HK-2 (cell line): ENCODE measurements at regions not wholly inside any gene's neighbourhood (a gene's known extent, or its start where the extent isn't known, plus 50 kb on each side); places are given as distances from the start of the nearest gene placed in this dataset.
"Not testable (repeated sequence)": the region's sequence is repeated elsewhere in the genome, so short reads cannot be mapped to it uniquely, and the experiment has no call there.

Source experiments
- DNase-seq: peaks from one replicate; pipeline ENCODE4 v3.0.0-alpha.2; 2018; ENCODE audit not compliant: unreplicated experiment

DNA sequence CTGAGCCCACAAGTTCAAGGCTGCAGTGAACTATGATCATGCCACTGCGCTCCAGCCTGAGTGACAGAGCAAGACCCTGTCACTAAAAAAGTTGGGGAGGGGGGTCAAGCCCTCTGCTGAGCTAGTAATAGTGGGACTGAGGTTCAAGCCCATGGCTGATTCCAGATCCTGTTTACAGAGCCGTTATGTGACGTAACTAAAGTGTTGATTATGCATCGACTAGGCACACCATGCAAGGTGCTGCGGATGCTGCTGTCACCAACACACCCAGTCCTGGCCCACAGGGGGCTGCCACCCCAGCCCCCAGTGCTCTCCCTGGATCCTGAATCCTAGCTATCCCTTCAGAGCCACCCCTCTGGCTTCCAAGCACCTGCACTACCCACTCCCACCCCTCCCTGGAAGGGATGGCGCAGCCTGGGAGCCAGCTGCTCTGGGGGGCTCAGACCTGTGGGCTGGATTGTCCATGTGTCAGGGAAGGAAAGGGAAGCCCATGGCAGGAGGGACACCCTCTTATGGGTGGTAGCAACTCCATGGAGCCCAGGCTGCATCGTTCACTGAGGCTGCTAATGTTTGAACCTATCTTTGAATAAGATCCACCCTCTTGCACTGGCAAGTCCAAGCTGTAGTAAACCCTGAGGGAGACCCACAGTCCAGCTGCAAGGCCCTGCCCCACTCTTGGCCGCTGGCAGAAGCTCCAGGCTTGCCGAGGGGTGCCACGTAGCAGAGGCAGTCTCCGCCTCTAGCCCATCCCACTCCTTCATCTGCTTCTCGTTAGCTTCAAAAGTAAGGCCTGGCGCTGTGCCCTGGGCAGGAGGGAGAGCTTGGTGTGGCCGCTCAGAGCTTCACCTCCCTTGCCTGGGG lies 95.0 kb downstream of the SNX5 start:
- no peak for DNase-seq

DNA sequence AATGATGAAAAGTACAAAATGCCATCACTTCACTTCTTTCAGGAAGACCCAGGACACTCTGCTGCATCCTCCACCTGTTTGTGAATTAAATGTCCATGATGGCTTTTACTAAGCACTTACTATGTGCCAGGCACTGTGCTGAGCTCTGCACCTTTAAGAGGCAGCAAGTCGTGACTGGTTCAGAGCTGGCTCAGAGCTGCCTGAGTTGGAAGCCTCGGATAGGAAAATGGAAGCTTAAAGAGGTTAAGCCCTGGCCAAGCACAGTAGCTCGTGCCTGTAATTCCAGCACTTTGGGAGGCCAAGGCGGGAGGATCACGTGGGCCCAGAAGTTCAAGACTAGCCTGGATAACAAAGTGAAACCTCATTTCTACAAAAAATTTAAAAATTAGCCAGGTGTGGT lies 95.6 kb downstream of the SNX5 start:
- DNase-seq: no peak

DNA sequence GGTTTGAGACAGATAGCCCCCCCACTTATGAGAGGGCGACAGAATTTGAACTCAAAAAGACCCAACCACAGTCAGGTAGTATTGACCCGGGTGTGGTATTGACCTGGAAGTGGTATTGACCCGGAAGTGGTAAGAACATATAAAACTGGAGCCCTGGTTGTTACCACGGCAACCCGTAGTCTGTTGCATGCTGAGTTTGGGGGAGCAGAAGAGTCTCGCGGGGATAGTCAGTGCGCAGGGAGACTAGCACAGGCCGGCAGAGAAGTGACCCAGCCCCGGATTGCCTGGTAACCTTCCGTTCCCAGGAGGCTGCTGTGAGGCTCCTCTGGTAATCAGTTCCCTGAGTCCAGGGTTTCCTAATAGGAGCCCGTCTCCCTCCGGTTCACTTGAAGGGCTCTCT lies 96.2 kb downstream of the SNX5 start:
- no peak for DNase-seq

DNA sequence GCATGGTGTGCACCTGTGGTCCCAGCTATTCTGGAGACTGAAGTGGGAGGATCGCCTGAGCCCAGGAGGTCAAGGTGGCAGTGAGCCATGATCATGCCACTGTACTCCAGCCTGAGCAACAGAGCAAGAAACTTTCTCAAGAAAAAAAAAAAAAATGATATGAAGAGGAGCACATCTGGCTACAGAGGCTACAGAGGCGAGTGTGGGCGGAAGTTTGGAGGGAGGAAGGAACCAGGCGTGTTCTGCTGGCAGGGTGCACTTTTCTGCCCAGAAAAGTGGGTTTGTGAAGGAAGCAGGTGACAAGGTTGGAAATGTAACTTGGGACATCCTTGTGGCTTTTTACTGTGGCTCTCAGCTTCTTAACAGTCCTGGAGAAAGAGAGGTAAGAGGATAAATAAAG lies 96.7 kb downstream of the SNX5 start:
- DNase-seq: no peak

DNA sequence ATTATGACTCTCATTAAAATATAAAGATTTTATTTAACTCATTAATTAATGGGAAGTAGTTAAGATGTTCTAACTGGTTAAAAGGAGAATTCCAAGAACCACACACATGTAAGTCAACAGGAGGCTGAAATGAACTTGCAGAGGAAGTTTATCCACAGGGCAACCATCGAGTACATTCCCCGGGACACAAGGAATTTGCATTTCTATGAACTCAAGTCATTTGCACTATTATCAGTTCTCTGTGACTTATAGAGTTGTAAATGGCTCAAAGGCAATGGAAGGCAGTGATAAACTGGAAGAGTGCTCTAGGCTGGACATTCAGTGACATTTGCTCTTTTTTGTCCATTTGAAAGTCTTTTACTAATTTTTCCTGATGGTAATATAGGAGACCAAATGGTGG lies 97.4 kb downstream of the SNX5 start:
- no peak for DNase-seq

GRCh38 chr20:17870086-17870740 lies 98.4 kb downstream of the SNX5 start:
- no peak for DNase-seq

- DNase-seq: no peak
Observed at GRCh38 chr20:17869295-17869994, 99.1 kb downstream of the SNX5 start.

GRCh38 chr20:17868700-17869231 lies 99.8 kb downstream of the SNX5 start:
- DNase-seq: no peak

DNA sequence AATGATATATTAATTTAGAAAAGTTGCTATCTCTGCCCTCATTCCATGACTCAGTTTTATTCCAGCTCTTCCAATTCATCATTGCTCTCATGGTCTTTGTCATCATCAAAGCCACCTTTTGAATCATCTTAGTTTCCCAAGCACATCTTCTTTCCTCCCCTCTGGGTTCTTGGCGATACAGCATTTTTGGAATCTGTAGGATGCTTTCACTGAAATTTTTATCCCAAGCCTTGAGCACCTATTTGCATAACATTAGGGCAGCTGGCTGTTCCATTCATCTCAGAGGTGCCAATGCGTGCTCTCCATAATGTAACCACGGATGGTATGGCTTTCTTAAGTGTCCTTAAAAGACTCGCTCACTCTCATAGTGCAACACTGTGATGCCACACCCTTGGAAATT lies 100.4 kb downstream of the SNX5 start:
- DNase-seq: no peak

- no peak for DNase-seq
Observed at GRCh38 chr20:17867131-17867925, 101.3 kb downstream of the SNX5 start.

DNA sequence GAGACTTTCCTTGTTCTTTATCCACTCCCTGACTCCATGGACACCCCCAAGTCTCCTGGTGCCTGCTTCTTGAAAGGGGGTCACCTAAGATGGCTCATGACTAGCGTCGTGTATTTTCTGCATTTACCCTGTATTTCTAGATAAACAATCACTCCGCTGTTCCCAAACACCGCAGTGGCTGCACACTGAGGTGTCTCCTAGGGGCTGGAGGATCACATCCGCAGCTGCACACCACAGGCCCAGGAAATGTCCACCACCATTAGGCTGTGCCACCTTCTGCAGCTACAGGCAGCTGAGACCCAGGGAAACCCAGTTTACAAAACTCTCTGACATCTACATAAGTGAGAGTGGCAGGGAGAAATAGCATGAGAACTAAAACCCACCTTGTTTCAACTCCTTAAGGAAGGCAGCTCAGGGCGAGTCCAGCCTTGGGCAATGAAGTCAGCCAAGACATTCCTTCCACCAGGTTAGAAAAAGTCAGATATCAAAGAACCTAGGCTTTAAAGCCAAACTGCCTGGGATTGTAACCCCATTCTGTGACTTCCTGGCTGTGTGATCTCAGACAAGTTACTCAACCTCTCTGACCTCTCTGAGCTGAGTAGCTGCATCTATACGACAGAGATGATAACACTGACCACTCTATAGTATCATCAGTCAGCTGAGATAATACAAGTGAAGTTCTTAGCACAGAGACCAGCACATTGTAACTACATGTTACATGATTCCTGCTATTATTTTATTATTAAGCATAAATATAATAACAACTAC lies 102.2 kb downstream of the SNX5 start:
- DNase-seq: no peak

GRCh38 chr20:17863577-17864292 lies 104.9 kb downstream of the SNX5 start:
- no peak for DNase-seq

- no peak for DNase-seq
Observed at GRCh38 chr20:17863209-17863576, 105.4 kb downstream of the SNX5 start.

- DNase-seq: no peak
Observed at GRCh38 chr20:17862171-17862570, 106.4 kb downstream of the SNX5 start.

DNA sequence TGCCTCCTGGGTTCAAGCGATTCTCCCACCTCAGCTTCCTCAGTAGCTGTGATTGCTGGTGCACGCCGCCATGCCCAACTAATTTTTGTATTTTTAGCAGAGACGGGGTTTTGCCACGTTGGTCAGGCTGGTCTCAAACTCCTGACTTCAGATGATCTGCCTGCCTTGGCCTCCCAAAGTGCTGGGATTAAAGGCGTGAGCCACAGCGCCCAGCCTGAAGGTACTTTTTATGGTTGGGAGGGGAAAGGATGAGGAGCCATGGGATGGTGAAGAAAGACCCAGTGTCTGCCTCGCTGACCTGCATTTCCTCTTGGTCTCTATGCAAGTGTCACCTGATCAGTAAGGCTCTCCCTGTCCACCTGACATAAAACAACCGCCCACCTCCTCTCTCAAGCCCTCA lies 107.0 kb downstream of the SNX5 start:
- not testable (repeated sequence) for DNase-seq

GRCh38 chr20:17860301-17861197 lies 108.0 kb downstream of the SNX5 start:
- no peak for DNase-seq

DNA sequence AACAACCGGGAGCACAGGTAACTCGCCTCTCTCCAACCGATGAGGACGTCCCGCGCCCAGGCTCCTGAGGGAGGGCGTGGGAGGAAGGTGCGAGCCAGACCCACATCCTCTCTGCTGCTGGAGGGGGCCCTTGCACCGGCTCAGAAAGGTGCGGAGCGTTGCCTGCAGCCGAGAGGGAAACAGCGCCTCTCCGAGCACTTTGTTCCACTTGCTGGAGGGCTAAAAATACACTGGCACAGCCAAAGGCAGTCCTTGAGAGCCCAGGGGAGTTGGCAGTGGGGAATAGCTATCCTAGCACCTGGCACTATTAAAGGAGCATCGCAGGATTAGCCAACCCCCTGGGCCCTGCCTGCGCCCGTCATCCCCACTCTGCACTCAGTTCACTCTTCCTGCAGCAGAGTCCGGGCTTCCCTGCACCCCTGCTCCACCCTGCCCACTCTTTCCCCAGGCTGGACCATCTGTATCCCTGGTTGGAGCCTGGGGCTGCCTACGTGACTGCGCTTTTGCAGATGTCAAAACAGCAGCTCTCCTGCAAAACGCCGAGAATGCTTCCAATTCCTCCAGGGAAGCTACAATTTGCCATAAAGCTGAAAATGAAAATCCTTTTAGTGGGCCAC lies 108.9 kb downstream of the SNX5 start:
- DNase-seq: no peak

GRCh38 chr20:17859002-17859615 lies 109.5 kb downstream of the SNX5 start:
- no peak for DNase-seq
